ENCODE measurements at regions not wholly inside any gene's neighbourhood (a gene's known extent, or its start where the extent isn't known, plus 50 kb on each side); places are given as distances from the start of the nearest gene placed in this dataset.

DNA sequence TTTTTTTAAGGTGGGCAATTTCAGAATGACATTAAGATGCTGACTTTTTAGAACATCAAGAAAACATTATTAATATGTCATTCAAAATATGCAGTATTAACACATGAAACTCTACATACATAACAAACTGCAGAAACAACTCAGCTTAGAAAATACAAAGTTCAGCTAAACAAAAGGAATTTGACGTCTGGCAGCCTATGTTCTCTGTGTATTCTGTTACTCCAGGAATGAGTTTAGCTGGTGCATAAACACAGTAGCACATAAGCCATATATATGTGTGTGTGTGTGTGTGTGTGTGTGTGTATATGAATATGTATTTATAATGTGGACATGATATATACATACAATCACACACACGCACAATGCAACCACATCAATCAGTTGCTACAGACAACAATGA lies 413.5 kb upstream of the PSMD7 start:
- TF ChIP-seq, protein P1, sequence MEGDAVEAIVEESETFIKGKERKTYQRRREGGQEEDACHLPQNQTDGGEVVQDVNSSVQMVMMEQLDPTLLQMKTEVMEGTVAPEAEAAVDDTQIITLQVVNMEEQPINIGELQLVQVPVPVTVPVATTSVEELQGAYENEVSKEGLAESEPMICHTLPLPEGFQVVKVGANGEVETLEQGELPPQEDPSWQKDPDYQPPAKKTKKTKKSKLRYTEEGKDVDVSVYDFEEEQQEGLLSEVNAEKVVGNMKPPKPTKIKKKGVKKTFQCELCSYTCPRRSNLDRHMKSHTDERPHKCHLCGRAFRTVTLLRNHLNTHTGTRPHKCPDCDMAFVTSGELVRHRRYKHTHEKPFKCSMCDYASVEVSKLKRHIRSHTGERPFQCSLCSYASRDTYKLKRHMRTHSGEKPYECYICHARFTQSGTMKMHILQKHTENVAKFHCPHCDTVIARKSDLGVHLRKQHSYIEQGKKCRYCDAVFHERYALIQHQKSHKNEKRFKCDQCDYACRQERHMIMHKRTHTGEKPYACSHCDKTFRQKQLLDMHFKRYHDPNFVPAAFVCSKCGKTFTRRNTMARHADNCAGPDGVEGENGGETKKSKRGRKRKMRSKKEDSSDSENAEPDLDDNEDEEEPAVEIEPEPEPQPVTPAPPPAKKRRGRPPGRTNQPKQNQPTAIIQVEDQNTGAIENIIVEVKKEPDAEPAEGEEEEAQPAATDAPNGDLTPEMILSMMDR (IDR thresholded peaks at IDR 0.05; ENCODE audit: low read depth, low read length), result no peak
- no peak for TF ChIP-seq EZH2phosphoT487 (IDR thresholded peaks at IDR 0.05; ENCODE audit: low read depth)
